HepG2 (cell line): ENCODE measurements at regions not wholly inside any gene's neighbourhood (a gene's known extent, or its start where the extent isn't known, plus 50 kb on each side); places are given as distances from the start of the nearest gene placed in this dataset.

ENCODE experiments used
- BRF2 ChIP-seq: sonication (generic); formaldehyde crosslinking; IDR thresholded peaks from 2 replicates; pipeline ENCODE4 v1.8.1; 2022; ENCODE audit warnings: mild to moderate bottlenecking, missing genetic modification reagents
- EP300 ChIP-seq, 3 experiments: sonication (generic) in 1 of 3; formaldehyde crosslinking in 1 of 3; IDR thresholded peaks; 2 replicates each; pipeline versions ENCODE4 v1.5.1 to v1.6.1; 2011 to 2020; ENCODE audit warnings: low read depth in 2 of 3, low read length in 2 of 3, borderline replicate concordance in 1 of 3, improper control_type of control experiment in 1 of 3, mild to moderate bottlenecking in 1 of 3, missing genetic modification reagents in 1 of 3, moderate library complexity in 1 of 3
- GABPA ChIP-seq, 2 experiments: IDR thresholded peaks; 2 replicates each; pipeline ENCODE4 v1.6.1; 2011 to 2016; ENCODE audit warnings: low read depth in 2 of 2, low read length in 1 of 2, missing biosample characterization in 1 of 2, missing genetic modification characterization in 1 of 2
- JUN ChIP-seq: sonication (generic); formaldehyde crosslinking; IDR thresholded peaks from 2 replicates; pipeline ENCODE4 v1.4.0; 2020; ENCODE audit warnings: mild to moderate bottlenecking, missing genetic modification reagents
- KDM1A ChIP-seq: IDR thresholded peaks from 2 replicates; pipeline ENCODE4 v1.6.1; 2016; ENCODE audit warnings: missing compliant biosample characterization
- PRMT3 ChIP-seq: sonication (generic); formaldehyde crosslinking; IDR thresholded peaks from 2 replicates; pipeline ENCODE4 v1.8.1; 2022; ENCODE audit warnings: low read depth, mild to moderate bottlenecking, moderate library complexity, missing genetic modification reagents, borderline replicate concordance
- SAFB2 ChIP-seq: sonication (generic); formaldehyde crosslinking; IDR thresholded peaks from 2 replicates; pipeline ENCODE4 v1.5.1; 2020; ENCODE audit warnings: missing genetic modification reagents, low read depth, mild to moderate bottlenecking, borderline replicate concordance
- SKIL ChIP-seq: sonication (generic); formaldehyde crosslinking; IDR thresholded peaks from 2 replicates; pipeline ENCODE4 v1.8.0; 2022; ENCODE audit warnings: missing genetic modification reagents, mild to moderate bottlenecking, moderate library complexity, borderline replicate concordance
- SNAI1 ChIP-seq: sonication (generic); formaldehyde crosslinking; IDR thresholded peaks from 2 replicates; pipeline ENCODE4 v1.5.0; 2020; ENCODE audit warnings: mild to moderate bottlenecking, missing genetic modification reagents, borderline replicate concordance
- SP1 ChIP-seq, 2 experiments: fragments of 450-650 bp in 1 of 2; sonication (generic) in 1 of 2; formaldehyde crosslinking in 1 of 2; IDR thresholded peaks; 2 replicates each; pipeline versions ENCODE4 v1.4.0 to v1.6.1; 2016 to 2020; ENCODE audit warnings: missing genetic modification reagents in 1 of 2
- THAP7 ChIP-seq: sonication (generic); formaldehyde crosslinking; IDR thresholded peaks from 2 replicates; pipeline ENCODE4 v1.8.1; 2023; ENCODE audit warnings: mild to moderate bottlenecking, missing genetic modification reagents
- ZBTB40 ChIP-seq, 2 experiments: fragments of 450-650 bp in 1 of 2; sonication (generic) in 1 of 2; formaldehyde crosslinking in 1 of 2; IDR thresholded peaks; 2 replicates each; pipeline versions ENCODE4 v1.6.1 to v1.8.0; 2016 to 2022; ENCODE audit warnings: antibody characterized with exemption in 1 of 2, mild to moderate bottlenecking in 1 of 2, missing genetic modification reagents in 1 of 2

- TF ChIP-seq THAP7 (CRISPR knock-in tag) (no peak), SKIL (no peak), BRF2 (CRISPR knock-in tag) (no peak), SNAI1 (no peak), KDM1A (no peak), SP1 (IDR thresholded peaks at IDR 0.05) (no peak), SP1 (CRISPR knock-in tag; IDR thresholded peaks at IDR 0.05) (no peak), GABPA (IDR thresholded peaks at IDR 0.05; ENCODE audit: low read depth, low read length) (no peak), GABPA (CRISPR knock-in tag; IDR thresholded peaks at IDR 0.05; ENCODE audit: low read depth) (no peak), ZBTB40 (IDR thresholded peaks at IDR 0.05) (no peak), ZBTB40 (CRISPR knock-in tag; IDR thresholded peaks at IDR 0.05) (no peak), EP300 (IDR thresholded peaks at IDR 0.05; ENCODE audit: low read depth in 2 of 2, low read length in 2 of 2) (no peak), EP300 (CRISPR knock-in tag; IDR thresholded peaks at IDR 0.05; ENCODE audit: borderline replicate concordance) (no peak), JUN (CRISPR knock-in tag) (no peak), PRMT3 (no peak), SAFB2 (no peak)
Measured at GRCh38 chr12:77667101-77667500, 163.6 kb upstream of the NAV3 start.
